ENCODE measurements at regions not wholly inside any gene's neighbourhood (a gene's known extent, or its start where the extent isn't known, plus 50 kb on each side); places are given as distances from the start of the nearest gene placed in this dataset.

DNA sequence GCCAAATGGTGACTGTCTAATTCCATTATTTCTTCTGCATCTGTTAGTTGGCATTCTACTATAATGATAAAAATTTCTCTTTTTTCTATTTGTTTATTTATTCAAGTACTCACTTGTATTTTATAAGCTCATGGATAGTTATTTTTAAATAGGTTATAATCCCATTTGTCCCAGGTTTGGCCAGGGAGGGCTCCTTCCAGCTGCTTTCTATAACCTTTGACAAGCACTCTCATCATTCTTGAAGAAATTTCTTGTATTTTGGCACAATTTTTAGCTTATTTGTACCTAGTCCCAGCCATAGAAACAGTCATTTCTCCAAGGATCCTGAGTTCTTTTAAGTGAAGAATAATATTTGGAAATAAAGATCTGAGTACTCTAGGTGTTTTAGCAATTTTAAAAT lies 1038.6 kb upstream of the AGA start:
- POLR2A ChIA-PET, result no interaction called here
- Histone ChIP-seq H3K9ac (ENCODE audit: low read length) (no peak overlapping the region), H3K9me3 (ENCODE audit: control insufficient read depth in 1 of 2, insufficient read depth in 1 of 2, low read depth in 1 of 2, low read length in 2 of 2) (no peaks in the 10 kb centered on the region), H3K27ac (ENCODE audit: low read depth, low read length) (no peak overlapping the region), H2AFZ (ENCODE audit: low read depth, low read length, poor library complexity, severe bottlenecking) (no peak overlapping the region), H3K4me1 (ENCODE audit: control insufficient read depth in 1 of 2, insufficient read depth in 2 of 2, low read length in 2 of 2) (no peaks in the 10 kb centered on the region), H3K36me3 (ENCODE audit: control insufficient read depth in 1 of 2, insufficient read depth in 2 of 2, low read length in 2 of 2) (no peaks in the 10 kb centered on the region), H3K27me3 (ENCODE audit: insufficient read depth, low read length) (no peaks in the 10 kb centered on the region), H3K9me2 (ENCODE audit: insufficient read depth) (no peaks in the 10 kb centered on the region), H3K79me2 (ENCODE audit: insufficient read depth, low read length) (no peaks in the 10 kb centered on the region), H4K20me1 (ENCODE audit: insufficient read depth) (no peaks in the 10 kb centered on the region), H3K4me3 (replicated peaks in 1 of 2; ENCODE audit: low read depth in 1 of 2, low read length in 2 of 2) (no peak overlapping the region), H3K4me2 (ENCODE audit: low read length) (no peak overlapping the region)
- TF ChIP-seq YY1 (IDR thresholded peaks at IDR 0.05; ENCODE audit: extremely low read depth, insufficient replicate concordance, low read depth, low read length), result no peak
- no peak for TF ChIP-seq JUND (IDR thresholded peaks at IDR 0.05)
- TF ChIP-seq, protein P1, sequence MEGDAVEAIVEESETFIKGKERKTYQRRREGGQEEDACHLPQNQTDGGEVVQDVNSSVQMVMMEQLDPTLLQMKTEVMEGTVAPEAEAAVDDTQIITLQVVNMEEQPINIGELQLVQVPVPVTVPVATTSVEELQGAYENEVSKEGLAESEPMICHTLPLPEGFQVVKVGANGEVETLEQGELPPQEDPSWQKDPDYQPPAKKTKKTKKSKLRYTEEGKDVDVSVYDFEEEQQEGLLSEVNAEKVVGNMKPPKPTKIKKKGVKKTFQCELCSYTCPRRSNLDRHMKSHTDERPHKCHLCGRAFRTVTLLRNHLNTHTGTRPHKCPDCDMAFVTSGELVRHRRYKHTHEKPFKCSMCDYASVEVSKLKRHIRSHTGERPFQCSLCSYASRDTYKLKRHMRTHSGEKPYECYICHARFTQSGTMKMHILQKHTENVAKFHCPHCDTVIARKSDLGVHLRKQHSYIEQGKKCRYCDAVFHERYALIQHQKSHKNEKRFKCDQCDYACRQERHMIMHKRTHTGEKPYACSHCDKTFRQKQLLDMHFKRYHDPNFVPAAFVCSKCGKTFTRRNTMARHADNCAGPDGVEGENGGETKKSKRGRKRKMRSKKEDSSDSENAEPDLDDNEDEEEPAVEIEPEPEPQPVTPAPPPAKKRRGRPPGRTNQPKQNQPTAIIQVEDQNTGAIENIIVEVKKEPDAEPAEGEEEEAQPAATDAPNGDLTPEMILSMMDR (IDR thresholded peaks at IDR 0.05 in 2 of 3, conservative IDR thresholded peaks at IDR 0.05 in 1 of 3; ENCODE audit: borderline replicate concordance in 1 of 3, insufficient read depth in 1 of 3, low read depth in 2 of 3, low read length in 2 of 3), result no peak
- intact Hi-C loops (cut with micrococcal nuclease), result no loop called here
- RAD21 ChIA-PET (ENCODE audit: low non-redundant PET in 1 of 2, low total read pairs in 2 of 2, uncharacterized antibody in 2 of 2, unreplicated experiment in 2 of 2), result no interaction called here
- DNase-seq (ENCODE audit: low read depth, low spot score) (no peak), ATAC-seq (no peak)
- BruUV-seq (replicated peaks), result no TSS peak
- CTCF ChIA-PET, result no interaction called here

DNA sequence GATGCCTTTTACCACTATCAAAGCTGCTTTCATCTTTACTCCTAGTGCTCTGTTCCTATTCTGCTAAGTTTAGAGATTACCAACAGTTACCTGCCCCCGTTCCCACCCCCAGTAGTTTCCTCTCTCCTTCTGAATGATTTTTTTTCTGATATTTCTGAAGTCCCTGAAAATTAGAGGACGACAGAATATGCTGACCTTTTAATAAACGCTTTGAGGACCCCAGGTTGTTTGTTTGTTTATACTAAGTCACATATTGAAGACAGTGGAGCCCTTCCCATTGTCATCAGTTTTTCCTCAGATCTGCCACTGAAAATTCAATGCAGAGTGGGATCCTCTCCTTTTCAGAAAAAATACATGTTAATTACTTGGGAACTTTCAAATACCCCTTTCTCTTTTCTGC lies 1039.3 kb upstream of the AGA start:
- Histone ChIP-seq H3K4me1 (ENCODE audit: control insufficient read depth in 1 of 2, insufficient read depth in 2 of 2, low read length in 2 of 2) (no peaks in the 10 kb centered on the region), H3K4me2 (ENCODE audit: low read length) (no peak overlapping the region), H3K79me2 (ENCODE audit: insufficient read depth, low read length) (no peaks in the 10 kb centered on the region), H4K20me1 (ENCODE audit: insufficient read depth) (no peaks in the 10 kb centered on the region), H3K9me3 (ENCODE audit: control insufficient read depth in 1 of 2, insufficient read depth in 1 of 2, low read depth in 1 of 2, low read length in 2 of 2) (no peaks in the 10 kb centered on the region), H3K27me3 (ENCODE audit: insufficient read depth, low read length) (no peaks in the 10 kb centered on the region), H3K4me3 (replicated peaks in 1 of 2; ENCODE audit: low read depth in 1 of 2, low read length in 2 of 2) (no peak overlapping the region), H3K36me3 (ENCODE audit: control insufficient read depth in 1 of 2, insufficient read depth in 2 of 2, low read length in 2 of 2) (no peaks in the 10 kb centered on the region), H3K9me2 (ENCODE audit: insufficient read depth) (no peaks in the 10 kb centered on the region), H3K9ac (ENCODE audit: low read length) (no peak overlapping the region), H2AFZ (ENCODE audit: low read depth, low read length, poor library complexity, severe bottlenecking) (no peak overlapping the region), H3K27ac (ENCODE audit: low read depth, low read length) (no peak overlapping the region)
- CTCF ChIA-PET, result no interaction called here
- no peak for DNase-seq (ENCODE audit: low read depth, low spot score)
- no peak for TF ChIP-seq EGR1 (IDR thresholded peaks at IDR 0.05; ENCODE audit: low read depth)
- TF ChIP-seq EZH2 (IDR thresholded peaks at IDR 0.05), result no peak
- no peak for TF ChIP-seq SRF (IDR thresholded peaks at IDR 0.05; ENCODE audit: low read depth)
- TF ChIP-seq ZFX (IDR thresholded peaks at IDR 0.05), result no peak
- POLR2A ChIA-PET, result no interaction called here
- BruUV-seq (replicated peaks), result no TSS peak
- ATAC-seq, result no peak
- RAD21 ChIA-PET (ENCODE audit: low non-redundant PET in 1 of 2, low total read pairs in 2 of 2, uncharacterized antibody in 2 of 2, unreplicated experiment in 2 of 2), result no interaction called here
- intact Hi-C loops (cut with micrococcal nuclease), result no loop called here

All from HCT116 (cell line).